SIG-M5 treated with dmso at 0.1 percent for 504 hours (cell line): ENCODE measurements at regions not wholly inside any gene's neighbourhood (a gene's known extent, or its start where the extent isn't known, plus 50 kb on each side); places are given as distances from the start of the nearest gene placed in this dataset.

ENCODE experiments used
- DNase-seq: peaks from one replicate; lab custom pipeline; 2025; ENCODE audit not compliant: unreplicated experiment; lab: John Stamatoyannopoulos, UW

DNA sequence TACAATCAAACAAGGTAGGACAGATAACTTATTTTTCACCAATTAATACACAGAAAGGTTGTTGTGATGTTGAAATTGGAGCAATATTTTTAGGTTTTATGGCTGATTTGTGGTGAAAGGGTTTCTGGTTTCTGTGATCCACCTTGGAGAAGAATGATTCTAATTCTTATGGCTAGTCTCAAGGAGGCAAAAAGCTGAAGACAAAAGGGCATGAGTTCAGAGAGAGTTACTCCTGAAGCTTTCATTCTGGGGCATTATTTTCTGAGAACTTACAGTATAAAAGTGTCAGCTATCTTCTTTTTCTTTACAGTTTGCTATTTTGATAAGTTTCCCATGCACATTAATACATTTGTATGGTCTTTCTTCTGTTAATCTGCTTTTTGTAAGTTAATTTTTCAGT, 372.4 kb upstream of the CCDC179 start:
- no peak for DNase-seq

DNA sequence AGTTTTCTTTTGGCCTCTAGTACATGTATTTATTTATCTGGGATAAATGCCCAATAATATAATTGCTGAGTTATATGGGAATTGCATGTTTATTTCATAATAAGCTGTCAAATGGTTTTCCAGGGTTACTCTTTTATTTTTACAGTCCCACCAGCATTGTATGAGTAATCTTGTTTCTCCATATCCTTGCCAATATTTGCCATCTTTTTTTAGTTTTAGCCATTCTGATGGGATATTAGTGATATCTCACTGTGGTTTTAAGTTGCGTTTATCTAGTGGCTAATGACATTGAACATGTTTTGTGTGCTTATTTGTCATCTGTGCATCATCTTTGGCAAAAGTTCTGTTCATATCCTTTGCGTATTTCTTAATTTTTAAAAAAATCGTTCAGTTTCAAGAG, 372.8 kb upstream of the CCDC179 start:
- no peak for DNase-seq

DNA sequence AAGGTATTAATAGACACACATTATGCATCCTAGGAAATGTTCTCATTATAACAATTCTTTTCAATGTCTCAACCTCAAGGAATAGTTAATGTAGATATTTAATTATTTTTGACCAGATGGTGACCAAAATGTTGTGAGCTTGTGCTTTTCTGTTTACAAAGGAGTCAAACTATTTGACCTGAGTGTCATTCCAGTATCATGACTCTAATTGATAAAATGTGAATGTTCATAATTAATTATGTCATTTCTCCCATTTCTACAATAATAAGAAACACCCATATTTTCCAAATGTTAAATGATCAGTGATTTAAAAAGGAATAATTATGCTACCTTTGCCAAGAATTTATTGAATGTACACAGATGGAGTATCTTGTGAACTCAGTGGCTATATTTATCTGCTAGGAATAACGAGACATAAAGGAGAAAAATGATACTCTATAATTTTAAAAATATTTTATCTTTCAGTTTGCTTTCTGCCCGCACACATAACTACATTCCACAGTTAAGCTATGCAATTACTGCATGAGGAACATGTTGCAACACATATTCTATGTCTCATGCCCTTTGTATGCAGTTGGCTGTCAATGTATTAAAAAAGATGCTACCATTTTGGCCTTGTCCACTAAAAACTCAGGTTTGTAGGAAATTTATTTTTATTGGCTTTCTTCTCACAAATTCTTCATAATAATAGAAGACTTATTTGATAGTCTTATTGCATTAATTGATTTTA, 376.7 kb upstream of the CCDC179 start:
- no peak for DNase-seq

DNA sequence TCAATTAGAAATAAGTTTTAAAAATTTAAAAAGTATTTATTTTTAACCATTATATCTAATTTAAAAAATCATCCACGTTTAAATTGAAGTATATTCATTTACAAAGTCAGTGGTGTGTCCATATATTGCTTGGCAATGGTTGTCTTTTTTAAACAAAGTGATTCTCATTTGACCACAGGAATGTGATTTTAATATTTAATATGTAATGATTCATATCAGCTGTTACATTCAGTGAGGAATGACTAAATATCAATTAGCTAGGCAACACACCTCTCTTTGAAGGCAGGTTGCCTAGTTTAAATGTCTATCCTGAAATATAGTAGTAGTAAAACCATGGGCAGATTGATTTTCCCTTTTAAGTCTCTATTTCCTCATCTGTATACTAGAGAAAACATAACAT, 392.2 kb upstream of the CCDC179 start:
- DNase-seq = no peak

DNA sequence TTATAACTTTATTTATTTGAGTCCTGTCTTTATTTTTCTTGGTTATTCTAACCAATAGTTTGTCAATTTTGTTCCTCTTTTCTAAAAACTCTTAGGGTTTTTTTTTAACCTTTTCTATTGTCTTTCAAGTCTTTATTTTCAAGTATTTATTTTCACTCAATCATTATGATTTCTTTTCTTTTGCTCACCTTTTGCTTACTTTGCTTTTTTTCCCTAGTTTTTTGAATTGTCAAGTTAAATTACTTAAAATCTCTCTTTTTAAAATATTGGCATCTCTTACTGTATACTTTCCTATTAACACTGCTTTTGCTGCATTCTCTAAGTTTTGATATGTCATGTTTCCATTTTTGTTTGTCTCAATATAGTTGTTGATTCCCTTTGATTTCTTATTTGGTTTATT, 396.8 kb upstream of the CCDC179 start:
- DNase-seq = no peak

DNA sequence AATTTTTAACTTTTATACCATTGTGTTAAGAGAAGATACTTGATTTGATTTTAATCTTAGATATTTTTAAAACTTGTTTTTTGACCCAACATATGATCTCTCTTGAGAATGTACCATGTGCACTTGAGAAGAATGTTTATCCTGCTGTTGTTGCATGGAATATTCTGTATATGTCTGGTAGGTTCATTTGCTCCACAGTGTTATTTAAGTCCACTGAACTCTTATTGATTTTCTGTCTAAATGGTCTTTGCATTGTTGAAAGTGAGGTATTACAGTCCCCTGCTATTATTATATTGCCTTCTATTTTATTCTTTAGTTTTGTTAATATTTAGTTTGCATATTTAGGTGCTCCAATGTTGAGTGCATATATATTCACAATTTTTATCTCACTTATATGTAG, 397.3 kb upstream of the CCDC179 start:
- no peak for DNase-seq

DNA sequence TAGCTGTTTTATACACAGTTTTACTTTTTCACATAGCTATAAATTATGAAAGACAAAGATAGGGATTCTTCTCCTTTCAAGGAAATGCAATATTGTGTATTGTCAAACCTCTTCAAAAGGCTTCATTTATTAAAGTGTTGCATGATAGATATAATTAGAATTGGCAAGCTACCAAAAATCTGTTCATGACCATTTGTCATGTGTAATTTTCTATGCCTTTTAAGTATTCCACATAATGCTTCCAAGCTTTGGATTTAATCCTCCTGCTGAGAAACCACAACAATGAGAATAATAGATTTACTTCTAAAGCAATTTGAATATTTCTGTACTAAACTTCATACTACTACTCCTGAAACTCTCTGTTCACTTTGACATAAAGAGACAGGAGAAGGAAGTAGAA, 403.2 kb upstream of the CCDC179 start:
- DNase-seq = no peak

DNA sequence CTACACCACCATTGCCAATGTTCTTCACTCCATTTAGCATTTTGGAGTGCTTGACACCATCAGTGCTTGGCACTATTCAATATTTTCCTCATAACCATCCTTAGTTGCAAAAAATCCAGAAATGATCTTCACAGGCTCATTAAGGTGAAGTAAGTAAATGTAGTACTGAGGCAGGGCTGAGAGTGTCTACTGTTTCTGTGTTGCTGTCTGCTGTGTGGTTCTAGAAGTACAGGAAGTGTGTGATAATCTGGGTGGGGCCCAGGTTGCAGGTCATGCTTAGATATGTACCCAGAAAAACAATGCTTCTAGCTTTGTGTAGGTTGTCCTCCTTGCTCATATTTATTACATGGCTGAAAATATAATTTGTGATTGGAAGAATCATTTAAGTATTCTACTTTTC, 411.8 kb upstream of the CCDC179 start:
- no peak for DNase-seq

DNA sequence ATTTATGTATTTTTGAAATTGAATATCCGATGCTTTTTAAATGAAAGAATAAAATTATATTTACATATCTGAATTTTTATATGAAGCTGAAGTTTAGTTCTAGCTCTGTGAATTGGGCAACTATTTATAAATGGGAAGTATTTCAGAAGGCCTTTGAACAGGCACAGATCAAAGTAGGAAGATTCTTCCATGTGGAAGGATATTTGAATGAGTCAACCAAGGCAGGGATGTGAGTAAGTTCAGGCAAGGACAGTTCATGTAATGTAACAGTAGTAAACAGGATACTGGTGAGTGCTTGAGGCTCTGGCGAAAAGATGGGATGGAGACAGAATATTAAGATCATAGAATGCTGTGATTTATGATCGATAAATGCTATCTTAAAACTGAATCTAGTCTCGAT, 417.8 kb upstream of the CCDC179 start:
- no peak for DNase-seq

DNA sequence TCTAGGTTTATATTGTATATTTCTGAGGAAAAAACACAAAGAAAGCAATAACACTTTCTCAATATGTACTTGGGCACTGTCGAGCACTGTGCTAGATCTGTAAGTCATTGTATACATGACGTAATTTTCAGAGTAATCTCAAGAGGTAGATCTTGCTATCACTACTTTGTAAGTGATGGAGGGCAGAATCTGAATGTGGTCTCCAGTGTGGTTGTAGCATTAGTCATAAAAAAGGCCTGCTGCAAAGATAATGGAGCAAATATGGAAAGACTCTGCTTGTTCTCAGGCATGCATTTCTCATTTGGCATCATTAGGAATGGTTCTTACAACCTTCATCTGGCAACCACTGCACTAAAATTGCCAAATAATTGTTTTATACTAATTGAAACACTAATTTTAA, 419.8 kb upstream of the CCDC179 start:
- no peak for DNase-seq

DNA sequence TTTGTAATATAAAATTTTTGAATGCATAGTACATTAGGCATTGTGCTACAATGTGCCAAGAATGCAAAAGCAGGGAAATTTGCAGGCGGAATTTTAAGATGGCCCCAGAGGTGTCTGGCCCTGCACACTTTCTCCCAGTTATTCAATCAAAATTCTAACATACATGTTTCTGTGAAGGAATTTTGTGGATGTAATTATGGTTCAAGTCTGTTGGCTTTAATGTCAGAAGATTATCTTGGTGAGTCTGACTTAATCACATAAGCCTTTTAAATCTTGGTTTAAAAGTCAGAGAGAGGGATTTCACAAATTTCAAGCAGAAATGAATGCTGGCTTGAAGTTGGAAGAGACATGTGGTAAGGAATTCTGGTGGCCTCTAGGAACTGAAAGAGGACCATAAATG, 423.4 kb upstream of the CCDC179 start:
- DNase-seq = no peak

DNA sequence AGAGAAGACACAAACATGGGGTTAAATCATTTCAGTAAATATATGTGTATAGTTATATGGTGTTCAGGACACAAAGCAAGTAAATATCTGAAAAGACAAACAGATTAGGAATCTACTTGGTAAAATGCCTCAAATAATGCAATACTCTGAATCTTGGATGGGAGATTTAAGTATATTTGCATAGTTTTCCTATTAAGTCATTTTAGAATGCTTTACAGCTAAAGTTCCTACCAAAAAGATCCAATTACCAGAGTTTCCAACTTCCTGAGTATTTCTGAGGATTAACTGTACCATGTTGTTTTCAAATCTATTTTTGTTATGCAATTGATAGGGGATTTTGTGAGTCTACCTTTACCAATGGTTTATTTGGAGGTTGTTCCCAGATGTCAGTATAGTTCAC, 424.4 kb upstream of the CCDC179 start:
- no peak for DNase-seq

DNA sequence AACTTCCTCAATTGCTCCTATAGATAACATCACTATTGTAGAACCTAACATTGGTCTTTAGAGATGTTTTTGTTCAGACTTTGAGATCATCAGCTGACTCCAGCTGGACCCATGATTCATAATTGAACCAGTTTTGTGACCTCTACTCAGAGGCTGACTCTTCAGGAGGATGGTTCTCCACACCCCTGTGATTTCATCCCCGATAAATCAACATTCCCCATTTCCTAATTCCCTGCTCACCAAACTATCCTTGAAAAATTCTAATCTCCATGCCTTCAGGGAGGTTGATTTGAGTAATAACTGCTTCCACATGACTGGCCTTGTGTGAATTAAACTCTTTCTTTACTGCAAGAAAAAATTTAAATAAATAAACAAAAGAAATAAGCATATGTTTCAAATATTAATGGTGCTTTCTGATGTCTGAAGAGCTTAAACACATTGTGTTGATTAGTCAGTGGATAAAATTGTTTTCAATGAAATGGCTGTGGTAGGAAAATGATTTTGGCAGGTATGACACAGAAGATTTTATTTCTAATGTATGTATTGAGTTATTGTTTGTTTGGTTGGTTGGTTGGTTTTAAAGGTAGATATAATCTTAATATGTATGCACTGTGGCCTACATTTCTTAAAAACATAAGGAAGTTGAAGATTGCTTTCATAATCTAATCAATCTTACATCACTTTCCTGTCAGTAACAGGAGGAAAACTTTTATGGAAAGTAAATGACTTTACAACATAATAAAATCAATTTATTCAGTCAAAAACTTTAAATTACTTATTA, 427.9 kb upstream of the CCDC179 start:
- no peak for DNase-seq

DNA sequence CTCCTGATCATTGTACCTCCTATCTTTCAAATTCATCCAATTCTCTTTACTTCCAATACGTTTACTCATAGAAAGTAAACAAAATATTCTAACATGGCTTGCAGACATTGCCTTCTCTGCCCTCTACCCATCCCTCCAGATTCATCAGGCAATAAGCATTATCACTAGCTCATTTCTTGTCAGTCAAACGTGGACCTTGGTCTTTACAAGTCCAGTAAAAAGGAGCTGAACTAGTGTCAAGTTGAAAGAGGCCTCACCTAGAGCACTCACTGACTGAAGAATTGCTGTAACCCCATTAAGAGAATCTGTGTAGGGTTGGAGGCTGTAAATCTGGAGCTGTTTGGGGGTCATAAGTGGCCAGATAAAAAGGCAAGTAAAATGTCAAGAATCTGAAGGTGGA, 435.0 kb upstream of the CCDC179 start:
- DNase-seq = no peak

DNA sequence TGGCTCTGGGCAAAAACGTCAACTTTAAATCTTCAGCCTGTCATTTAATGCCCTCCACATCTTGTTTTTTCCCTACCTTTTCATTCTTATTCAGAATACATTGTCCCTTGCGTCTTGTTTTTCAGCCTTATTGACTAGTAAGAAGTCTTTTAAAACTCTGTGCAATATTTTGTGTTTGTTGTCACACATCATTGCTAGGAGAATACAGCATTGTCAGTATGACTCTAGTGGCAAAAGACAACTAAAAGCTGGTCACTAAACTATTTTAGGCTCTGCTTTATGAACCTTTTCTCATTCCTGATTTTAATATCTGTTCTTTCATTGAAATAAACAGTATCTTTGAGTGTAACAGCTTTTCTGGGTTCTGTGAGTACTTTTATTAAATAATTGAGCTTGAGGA, 447.8 kb upstream of the CCDC179 start:
- no peak for DNase-seq

DNA sequence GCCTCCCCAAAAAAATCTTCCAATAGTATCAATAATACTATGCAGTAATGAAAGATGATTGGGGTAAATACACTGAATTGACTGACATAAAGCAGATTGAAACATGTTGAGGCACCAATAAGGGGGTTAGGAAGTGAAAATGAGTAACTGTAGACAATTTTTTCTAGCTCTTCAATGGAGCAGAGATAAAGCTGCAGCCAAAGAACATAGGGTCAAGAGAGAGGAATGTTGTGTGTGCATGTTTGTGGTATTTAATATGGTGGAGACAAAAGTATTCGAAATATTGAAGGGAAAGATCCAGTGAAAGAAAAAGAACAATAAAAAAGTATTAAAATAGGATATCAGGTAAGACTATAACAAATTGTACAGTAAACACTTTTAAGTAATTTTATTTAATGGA, 450.0 kb upstream of the CCDC179 start:
- DNase-seq = no peak

DNA sequence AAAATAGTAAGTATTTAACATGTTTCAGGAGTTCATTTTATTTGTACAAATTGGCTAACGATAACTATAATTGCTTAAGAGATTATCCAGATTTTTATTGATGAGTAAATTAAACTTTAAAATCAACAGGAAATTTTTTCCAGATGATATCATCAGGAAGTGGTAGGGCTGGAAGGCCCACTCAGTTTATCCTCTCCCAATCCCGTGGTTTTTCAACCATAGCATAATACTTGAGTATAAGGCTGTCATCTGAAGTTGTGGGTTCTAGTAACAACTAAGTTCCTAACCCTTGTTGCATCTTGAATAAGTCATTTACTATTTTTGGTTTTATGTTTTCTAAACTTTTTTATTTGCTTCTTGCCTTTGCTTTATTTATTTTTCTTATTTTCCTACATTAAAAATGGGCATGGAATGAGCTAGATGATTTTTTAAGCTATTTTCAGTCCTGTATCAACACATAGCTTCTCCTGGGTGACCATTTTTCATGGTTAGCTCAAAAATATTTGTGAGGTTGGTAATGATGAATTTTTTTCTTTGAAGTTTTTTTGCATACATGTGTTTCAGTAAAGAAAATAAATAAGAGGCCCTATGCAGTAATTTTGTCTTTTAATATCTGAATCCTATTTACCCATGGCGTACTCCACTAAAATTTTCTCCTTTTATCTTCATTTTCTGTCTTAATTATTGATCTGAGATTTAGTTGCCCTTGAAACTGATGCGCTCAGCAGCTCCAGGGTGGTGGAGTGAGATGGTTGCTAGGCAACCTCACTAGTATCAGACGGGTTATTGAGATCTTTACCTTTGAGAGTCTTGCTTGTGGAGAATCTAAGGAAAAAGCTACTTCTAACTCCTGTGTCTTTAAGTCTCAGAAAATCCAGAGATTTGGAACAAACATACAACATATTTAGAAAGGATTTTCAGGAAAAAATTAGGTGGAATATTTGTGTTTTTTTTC, 452.0 kb upstream of the CCDC179 start:
- DNase-seq = no peak

DNA sequence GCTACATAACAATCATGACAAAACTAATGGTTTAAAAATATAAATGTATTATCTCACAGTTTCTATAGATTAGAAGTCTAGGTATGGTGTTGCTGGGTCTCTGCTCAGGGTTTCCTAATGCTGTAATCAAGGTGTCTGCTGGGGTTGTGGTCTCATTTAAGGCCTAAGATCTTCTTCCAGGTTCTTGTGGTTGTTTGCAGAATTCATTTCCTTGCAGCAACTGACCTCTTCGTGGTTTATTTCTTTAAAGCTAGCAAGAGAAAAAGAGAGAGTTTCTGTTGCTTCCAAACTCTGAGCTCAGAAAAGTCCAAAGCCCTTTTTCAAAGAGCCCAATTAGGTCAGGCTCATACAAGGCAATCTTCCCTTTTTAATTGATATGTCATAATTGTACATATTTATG, 452.7 kb upstream of the CCDC179 start:
- no peak for DNase-seq

DNA sequence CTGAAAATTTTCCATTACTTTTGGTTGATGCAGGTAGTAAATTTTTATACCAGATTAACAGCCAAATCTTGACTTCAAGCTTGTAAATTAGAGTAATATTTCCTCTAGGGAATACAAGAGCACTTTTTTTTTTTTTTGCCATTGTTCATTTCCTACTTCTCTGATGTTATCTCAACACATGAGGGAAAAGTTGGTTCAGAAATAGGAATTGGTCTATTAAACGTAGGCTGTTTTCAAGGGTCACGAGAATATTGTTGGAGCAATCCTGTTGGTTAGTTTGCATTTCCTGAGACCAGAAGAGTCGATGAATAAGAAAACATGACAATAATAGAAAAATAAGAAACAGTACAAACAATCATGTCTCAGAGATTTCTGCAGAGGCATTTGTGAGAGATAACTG, 453.9 kb upstream of the CCDC179 start:
- no peak for DNase-seq

DNA sequence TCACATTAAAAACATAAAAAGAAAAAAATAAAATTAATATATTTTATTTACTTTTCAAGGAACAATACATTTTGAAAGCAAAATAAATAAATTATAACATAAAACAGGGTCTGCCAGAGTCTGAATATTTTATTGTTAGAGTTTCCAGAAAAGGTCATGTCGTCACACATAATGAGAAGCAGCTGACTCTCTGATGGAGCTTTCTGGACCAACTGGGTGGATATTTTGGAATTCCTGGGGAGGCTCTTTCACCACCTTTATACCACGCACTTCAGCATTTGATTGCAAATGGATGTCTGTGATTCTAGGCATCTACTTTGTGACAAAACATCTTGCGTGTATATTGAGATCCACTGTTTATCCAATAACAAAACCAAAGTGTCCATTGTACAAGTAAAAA, 455.0 kb upstream of the CCDC179 start:
- DNase-seq = no peak

DNA sequence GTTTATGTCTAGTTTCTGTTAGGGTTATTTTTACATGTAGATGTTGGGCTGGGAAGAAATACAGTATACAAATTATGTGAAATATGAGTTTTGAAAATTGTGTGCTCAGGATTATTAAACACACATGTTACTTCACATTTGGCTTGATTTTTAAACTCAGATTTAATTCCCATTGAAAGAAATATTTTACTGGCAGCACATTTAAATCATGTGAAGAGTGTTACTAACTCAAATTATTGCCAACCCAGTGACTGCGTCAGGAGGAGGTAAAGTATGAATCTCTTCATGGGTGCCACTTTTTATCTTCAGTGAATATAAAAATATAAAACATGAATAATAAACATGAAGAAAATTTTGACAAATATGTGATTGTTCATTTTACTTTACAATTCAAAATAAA, 457.5 kb upstream of the CCDC179 start:
- no peak for DNase-seq

DNA sequence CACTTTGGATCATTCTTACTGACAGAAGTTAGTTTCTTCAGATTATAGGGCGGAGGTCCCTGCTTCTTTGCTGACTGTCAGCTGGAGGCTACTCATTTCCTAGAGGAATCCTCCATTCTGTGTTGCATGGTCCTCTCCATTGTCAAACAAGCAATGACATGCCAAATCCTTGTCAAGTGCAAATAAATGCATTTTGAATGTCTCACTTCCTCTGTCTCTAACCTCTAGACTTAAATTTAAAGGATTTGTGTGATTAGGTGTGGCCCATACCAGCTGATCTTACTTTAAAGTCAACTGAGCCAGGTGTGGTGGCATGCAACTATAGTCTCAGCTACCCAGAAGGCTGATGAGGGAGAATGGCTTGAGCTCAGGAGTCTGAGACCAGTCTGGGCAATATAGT, 458.4 kb upstream of the CCDC179 start:
- no peak for DNase-seq
